ENCODE measurements at regions not wholly inside any gene's neighbourhood (a gene's known extent, or its start where the extent isn't known, plus 50 kb on each side); places are given as distances from the start of the nearest gene placed in this dataset.
"Not testable (repeated sequence)": the region's sequence is repeated elsewhere in the genome, so short reads cannot be mapped to it uniquely, and the experiment has no call there.

GRCh38 chr1:149657750-149658149 is 74.1 kb downstream of the PPIAL4C start:
- not testable (repeated sequence) for TF ChIP-seq CTCF (optimal IDR thresholded peaks at IDR 0.05 in 1 of 3, IDR thresholded peaks at IDR 0.05 in 1 of 3, conservative IDR thresholded peaks at IDR 0.05 in 1 of 3; ENCODE audit: extremely low read depth in 1 of 3, insufficient read depth in 2 of 3, low read length in 3 of 3); EZH2 (IDR thresholded peaks at IDR 0.05; ENCODE audit: low read length)
